ENCODE measurements at regions not wholly inside any gene's neighbourhood (a gene's known extent, or its start where the extent isn't known, plus 50 kb on each side); places are given as distances from the start of the nearest gene placed in this dataset.

DNA sequence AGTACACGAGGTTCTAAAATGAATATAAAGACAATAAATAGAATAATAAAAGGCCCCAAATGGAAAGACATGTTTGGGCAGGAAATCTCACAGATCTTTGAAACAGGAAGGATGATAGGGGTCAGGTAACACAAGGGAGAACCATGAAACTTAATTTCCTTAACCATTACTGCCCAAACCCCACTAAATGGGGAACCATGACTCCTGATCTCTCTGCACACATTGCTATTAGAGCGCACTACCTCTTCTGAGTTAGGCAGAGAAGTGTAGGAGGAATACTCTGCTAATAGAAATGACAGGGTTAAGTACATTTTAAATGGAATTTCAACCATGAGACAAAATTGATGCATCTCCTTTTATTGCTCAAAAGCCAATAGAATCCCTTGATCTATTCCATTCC lies 213.7 kb upstream of the SETBP1 start:
- no peak overlapping the region for H3K4me3 ChIP-seq
- no peaks in the 10 kb centered on the region for H3K36me3 ChIP-seq (ENCODE audit: low read depth)
- no peaks in the 10 kb centered on the region for H3K4me1 ChIP-seq (ENCODE audit: low read depth)
- TF ChIP-seq, protein P1, sequence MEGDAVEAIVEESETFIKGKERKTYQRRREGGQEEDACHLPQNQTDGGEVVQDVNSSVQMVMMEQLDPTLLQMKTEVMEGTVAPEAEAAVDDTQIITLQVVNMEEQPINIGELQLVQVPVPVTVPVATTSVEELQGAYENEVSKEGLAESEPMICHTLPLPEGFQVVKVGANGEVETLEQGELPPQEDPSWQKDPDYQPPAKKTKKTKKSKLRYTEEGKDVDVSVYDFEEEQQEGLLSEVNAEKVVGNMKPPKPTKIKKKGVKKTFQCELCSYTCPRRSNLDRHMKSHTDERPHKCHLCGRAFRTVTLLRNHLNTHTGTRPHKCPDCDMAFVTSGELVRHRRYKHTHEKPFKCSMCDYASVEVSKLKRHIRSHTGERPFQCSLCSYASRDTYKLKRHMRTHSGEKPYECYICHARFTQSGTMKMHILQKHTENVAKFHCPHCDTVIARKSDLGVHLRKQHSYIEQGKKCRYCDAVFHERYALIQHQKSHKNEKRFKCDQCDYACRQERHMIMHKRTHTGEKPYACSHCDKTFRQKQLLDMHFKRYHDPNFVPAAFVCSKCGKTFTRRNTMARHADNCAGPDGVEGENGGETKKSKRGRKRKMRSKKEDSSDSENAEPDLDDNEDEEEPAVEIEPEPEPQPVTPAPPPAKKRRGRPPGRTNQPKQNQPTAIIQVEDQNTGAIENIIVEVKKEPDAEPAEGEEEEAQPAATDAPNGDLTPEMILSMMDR (IDR thresholded peaks at IDR 0.05), result no peak
- DNase-seq (no peak), ATAC-seq (no peak)
- intact Hi-C loops (cut with DNase I, micrococcal nuclease), result no loop called here
- H3K9me3 ChIP-seq, result no peaks in the 10 kb centered on the region

DNA sequence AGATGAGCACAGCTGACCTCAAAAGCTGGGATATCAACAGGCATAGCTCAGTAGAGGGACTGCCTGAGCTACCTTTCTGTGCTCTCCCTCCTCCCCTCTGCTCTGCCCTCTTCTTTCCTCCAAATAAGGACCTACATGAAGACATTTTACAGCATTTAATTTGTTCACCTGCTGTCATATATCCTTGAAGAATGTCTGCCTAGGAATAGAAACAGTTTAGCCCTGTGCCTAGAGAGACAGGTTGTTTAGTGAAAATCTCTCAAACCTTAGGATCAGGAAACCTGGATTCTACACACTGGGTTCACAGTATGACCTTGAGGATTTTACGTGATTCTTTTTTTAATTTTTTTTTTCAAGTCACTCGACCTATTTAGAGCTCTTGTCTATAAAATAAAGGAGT lies 213.0 kb upstream of the SETBP1 start:
- no peaks in the 10 kb centered on the region for H3K4me1 ChIP-seq (ENCODE audit: low read depth)
- TF ChIP-seq, protein P1 (IDR thresholded peaks at IDR 0.05), result no peak
- no peaks in the 10 kb centered on the region for H3K36me3 ChIP-seq (ENCODE audit: low read depth)
- intact Hi-C loops (cut with DNase I, micrococcal nuclease), result no loop called here
- no peak overlapping the region for H3K4me3 ChIP-seq
- ATAC-seq (no peak), DNase-seq (no peak)
- H3K9me3 ChIP-seq, result no peaks in the 10 kb centered on the region

DNA sequence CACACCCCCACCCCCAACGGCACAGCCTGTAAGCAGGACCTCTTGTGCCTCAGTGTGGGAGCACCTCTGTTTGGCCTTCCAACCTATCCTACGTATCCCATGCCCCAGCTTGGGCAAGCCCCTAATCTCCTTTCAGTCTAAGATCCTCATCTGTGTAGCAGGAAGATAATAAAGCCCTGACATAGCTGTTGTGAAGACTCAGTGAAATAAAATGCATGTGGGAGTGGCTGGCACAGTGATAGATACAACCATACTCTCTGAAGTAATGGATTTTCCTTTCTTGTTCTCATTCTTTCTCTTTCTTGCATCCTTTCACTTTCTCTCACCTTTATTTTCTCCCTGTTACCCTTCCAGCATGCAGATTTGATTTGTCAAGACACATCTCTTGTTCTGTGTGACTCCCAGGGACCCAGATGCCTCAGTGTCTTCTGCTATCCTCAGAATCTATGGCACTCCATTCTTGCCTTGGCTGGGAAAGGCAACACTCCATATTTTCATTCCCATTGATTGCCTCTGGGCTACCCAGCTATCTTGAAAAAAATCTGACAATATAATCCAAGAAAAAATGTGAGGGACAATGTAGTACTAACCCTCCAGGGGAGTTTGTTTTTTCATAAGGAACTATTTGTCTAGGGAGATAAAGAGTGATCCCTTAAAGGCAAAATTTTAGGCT lies 207.2 kb upstream of the SETBP1 start:
- no peaks in the 10 kb centered on the region for H3K36me3 ChIP-seq (ENCODE audit: low read depth)
- H3K4me1 ChIP-seq (ENCODE audit: low read depth), result no peaks in the 10 kb centered on the region
- ATAC-seq, result no peak
- TF ChIP-seq, protein P1 (IDR thresholded peaks at IDR 0.05), result no peak
- no peak for DNase-seq
- H3K4me3 ChIP-seq, result no peak overlapping the region
- H3K9me3 ChIP-seq, result no peaks in the 10 kb centered on the region
- intact Hi-C loops (cut with DNase I, micrococcal nuclease), result no loop called here

DNA sequence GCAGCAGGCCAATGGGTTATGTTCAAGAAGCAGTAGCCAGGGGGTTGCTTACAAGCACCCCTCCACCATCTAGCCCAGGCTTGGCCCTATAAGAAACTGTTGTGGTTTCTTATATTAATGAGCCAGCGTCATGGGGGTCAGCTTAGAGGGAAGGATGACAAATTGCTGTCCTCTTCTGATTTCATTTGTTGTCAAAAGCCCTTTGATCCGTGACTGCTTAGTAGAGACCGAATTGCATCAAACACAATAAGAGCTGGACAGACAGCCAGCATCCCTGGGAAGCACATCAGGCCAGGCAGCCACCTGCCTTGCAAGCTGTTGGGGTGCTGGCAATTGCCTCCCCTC lies 206.6 kb upstream of the SETBP1 start:
- TF ChIP-seq, protein P1 (IDR thresholded peaks at IDR 0.05), result no peak

DNA sequence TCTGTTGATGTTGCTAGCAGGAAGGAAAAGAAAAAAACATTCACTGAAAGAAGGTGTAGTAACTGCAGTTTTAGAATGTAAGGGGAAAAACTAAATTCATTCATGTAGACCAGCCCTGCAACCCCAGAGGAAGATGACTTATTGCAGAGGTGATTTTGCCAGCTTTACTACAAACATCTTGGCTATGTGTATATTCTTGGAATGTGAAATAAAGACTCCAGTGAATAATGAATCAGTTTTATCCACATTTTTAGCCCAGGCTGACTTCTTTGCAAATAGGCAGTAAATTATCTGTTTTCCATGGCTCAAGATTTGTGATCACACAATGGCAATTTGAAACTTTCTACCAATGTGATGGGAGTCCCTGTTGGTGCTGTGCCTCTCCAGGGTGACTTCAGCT lies 206.1 kb upstream of the SETBP1 start:
- no peaks in the 10 kb centered on the region for H3K36me3 ChIP-seq (ENCODE audit: low read depth)
- H3K4me1 ChIP-seq (ENCODE audit: low read depth), result no peaks in the 10 kb centered on the region
- intact Hi-C loops (cut with DNase I, micrococcal nuclease), result no loop called here
- H3K9me3 ChIP-seq, result peaks cover 5% of the 10 kb centered on the region
- DNase-seq (no peak), ATAC-seq (no peak)
- TF ChIP-seq, protein P1 (IDR thresholded peaks at IDR 0.05), result no peak
- H3K4me3 ChIP-seq, result no peak overlapping the region

More for the DNA sequence above, 206.6 kb upstream of the SETBP1 start:
- Histone ChIP-seq H3K9me3 (no peaks in the 10 kb centered on the region), H3K4me1 (ENCODE audit: low read depth) (no peaks in the 10 kb centered on the region), H3K36me3 (ENCODE audit: low read depth) (no peaks in the 10 kb centered on the region), H3K4me3 (no peak overlapping the region)
- ATAC-seq, result no peak
- no peak for DNase-seq
- intact Hi-C loops (cut with DNase I, micrococcal nuclease), result no loop called here

DNA sequence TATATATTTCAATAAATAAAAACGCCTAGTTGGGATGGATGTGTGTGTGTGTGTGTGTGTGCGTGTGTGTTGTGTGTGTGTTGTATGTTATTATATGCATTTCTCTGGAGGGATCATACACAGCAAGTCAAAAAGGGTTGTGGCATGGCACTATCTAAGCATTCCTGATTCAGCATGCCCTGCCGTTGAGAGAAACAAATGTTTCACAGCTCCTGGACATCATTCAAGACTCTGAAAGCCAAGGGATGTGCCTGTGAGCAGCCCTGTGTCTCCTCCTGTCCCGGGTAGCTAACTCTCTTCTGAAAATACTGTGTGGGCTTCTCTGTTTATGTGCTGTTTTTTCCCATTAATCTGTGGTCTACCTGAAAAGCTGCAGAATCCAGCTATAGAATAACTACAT lies 197.9 kb upstream of the SETBP1 start:
- no peaks in the 10 kb centered on the region for H3K4me1 ChIP-seq (ENCODE audit: low read depth)
- peaks cover 6% of the 10 kb centered on the region for H3K9me3 ChIP-seq
- TF ChIP-seq, protein P1 (IDR thresholded peaks at IDR 0.05), result no peak
- intact Hi-C loops (cut with DNase I, micrococcal nuclease), result no loop called here
- no peak overlapping the region for H3K4me3 ChIP-seq
- DNase-seq (no peak), ATAC-seq (no peak)
- no peaks in the 10 kb centered on the region for H3K36me3 ChIP-seq (ENCODE audit: low read depth)
